IMR-90 (cell line): ENCODE measurements at regions not wholly inside any gene's neighbourhood (a gene's known extent, or its start where the extent isn't known, plus 50 kb on each side); places are given as distances from the start of the nearest gene placed in this dataset.

ENCODE experiments used
- ATAC-seq: fragments of 200-7000 bp; cut with Tn5 transposase; 2 replicates; pipeline ENCODE4 v1.9.1; 2020; ENCODE audit warnings: low read depth, mild to moderate bottlenecking, moderate library complexity
- BruUV-seq: library from RNA; stranded (reverse); fragments of 400-500 nt; replicated peaks from 2 replicates; lab custom pipeline; 2021; lab: Mats Ljungman, UMichigan
- CTCF ChIA-PET: fragments of 300-600 bp; formaldehyde crosslinking; extraction: SDS; loops from one replicate; lab custom pipeline; 2021; ENCODE audit warnings: antibody characterized with exemption; lab: Yijun Ruan, JAX
- POLR2A ChIA-PET: fragments of 300-600 bp; sonication (Branson Sonifier 250); formaldehyde crosslinking; loops from one replicate; lab custom pipeline; 2022; ENCODE audit warnings: antibody characterized with exemption; ENCODE audit not compliant: unreplicated experiment; lab: Charles Lee
- DNase-seq: peaks from one replicate; pipeline ENCODE4 v3.0.0; 2013
- H2AFZ ChIP-seq: replicated peaks from 2 replicates; pipeline ENCODE3; 2013; ENCODE audit warnings: low read length, mild to moderate bottlenecking; ENCODE audit not compliant: poor library complexity
- H2AK5ac ChIP-seq: 2 replicates; pipeline ENCODE4 v1.6.1; 2013; ENCODE audit warnings: low read depth, low read length, inconsistent platforms
- H2AK9ac ChIP-seq: replicated peaks from 2 replicates; pipeline ENCODE3; 2013; ENCODE audit warnings: mild to moderate bottlenecking, low read depth, low read length, moderate library complexity; ENCODE audit not compliant: poor library complexity
- H2BK120ac ChIP-seq: 2 replicates; pipeline ENCODE4 v1.6.1; 2013; ENCODE audit warnings: low read depth, low read length, inconsistent platforms
- H2BK15ac ChIP-seq: 3 replicates; pipeline ENCODE4 v1.6.1; 2013; ENCODE audit warnings: low read depth, low read length, inconsistent platforms
- H2BK20ac ChIP-seq: 2 replicates; pipeline ENCODE4 v1.6.1; 2013; ENCODE audit warnings: low read depth, mild to moderate bottlenecking, inconsistent platforms, low read length, moderate library complexity
- H2BK5ac ChIP-seq: 2 replicates; pipeline ENCODE4 v1.6.1; 2013; ENCODE audit warnings: mild to moderate bottlenecking, low read depth, low read length, inconsistent platforms; ENCODE audit not compliant: poor library complexity, severe bottlenecking
- H3K14ac ChIP-seq: replicated peaks from 2 replicates; pipeline ENCODE4 v1.6.1; 2013; ENCODE audit warnings: low read depth, low read length, inconsistent platforms
- H3K18ac ChIP-seq: 2 replicates; pipeline ENCODE4 v1.6.1; 2013; ENCODE audit warnings: low read depth, low read length, control low read depth
- H3K23ac ChIP-seq: 2 replicates; pipeline ENCODE4 v1.6.1; 2013; ENCODE audit warnings: low read depth, low read length, inconsistent platforms
- H3K27ac ChIP-seq: 2 replicates; pipeline ENCODE4 v1.5.1; 2013; ENCODE audit warnings: mild to moderate bottlenecking, control low read depth, low read length; ENCODE audit not compliant: insufficient read depth
- H3K27me3 ChIP-seq: 2 replicates; pipeline ENCODE4 v1.6.1; 2013; ENCODE audit warnings: low read length; ENCODE audit not compliant: control insufficient read depth, insufficient read depth
- H3K36me3 ChIP-seq: 2 replicates; pipeline ENCODE4 v1.6.1; 2013; ENCODE audit warnings: low read length, mixed read lengths; ENCODE audit not compliant: control insufficient read depth, insufficient read depth
- H3K4ac ChIP-seq: 2 replicates; pipeline ENCODE4 v1.6.1; 2013; ENCODE audit warnings: low read depth, low read length, inconsistent platforms
- H3K4me1 ChIP-seq: 2 replicates; pipeline ENCODE4 v1.6.1; 2013; ENCODE audit warnings: low read length, mixed read lengths; ENCODE audit not compliant: control insufficient read depth, insufficient read depth
- H3K4me2 ChIP-seq: 2 replicates; pipeline ENCODE4 v1.6.1; 2013; ENCODE audit warnings: low read depth, mild to moderate bottlenecking, control low read depth, low read length, moderate library complexity
- H3K4me3 ChIP-seq: 2 replicates; pipeline ENCODE4 v1.5.1; 2013; ENCODE audit warnings: low read depth, mild to moderate bottlenecking, control low read depth, low read length, moderate library complexity; ENCODE audit not compliant: insufficient read depth
- H3K56ac ChIP-seq: 2 replicates; pipeline ENCODE4 v1.6.1; 2013; ENCODE audit warnings: low read length, inconsistent platforms; ENCODE audit not compliant: insufficient read depth; ENCODE audit errors: extremely low read depth
- H3K79me1 ChIP-seq, 2 experiments: 2 replicates each; pipeline ENCODE4 v1.6.1; 2013; ENCODE audit warnings: low read length in 2 of 2, inconsistent platforms in 1 of 2, low read depth in 1 of 2
- H3K9ac ChIP-seq: 2 replicates; pipeline ENCODE4 v1.6.1; 2013; ENCODE audit warnings: low read depth, low read length, control low read depth
- H3K9me1 ChIP-seq: 2 replicates; pipeline ENCODE4 v1.6.1; 2013; ENCODE audit warnings: low read length, inconsistent platforms; ENCODE audit not compliant: insufficient read depth
- H3K9me3 ChIP-seq: 2 replicates; pipeline ENCODE4 v1.6.1; 2013; ENCODE audit warnings: low read length; ENCODE audit not compliant: control insufficient read depth, insufficient read depth
- H4K20me1 ChIP-seq: 2 replicates; pipeline ENCODE4 v1.6.1; 2013; ENCODE audit warnings: low read length, inconsistent platforms; ENCODE audit not compliant: insufficient read depth
- H4K5ac ChIP-seq: 2 replicates; pipeline ENCODE4 v1.6.1; 2013; ENCODE audit warnings: mild to moderate bottlenecking, low read depth, low read length, control low read depth
- H4K8ac ChIP-seq, 2 experiments: 2 replicates each; pipeline ENCODE4 v1.6.1; 2013; ENCODE audit warnings: low read depth in 2 of 2, low read length in 2 of 2, control low read depth in 1 of 2, inconsistent platforms in 1 of 2
- H4K91ac ChIP-seq: 2 replicates; pipeline ENCODE4 v1.6.1; 2013; ENCODE audit warnings: low read depth, low read length, inconsistent platforms; ENCODE audit not compliant: insufficient read depth
- BHLHE40 ChIP-seq: fragments of 150-350 bp; IDR thresholded peaks from 2 replicates; pipeline ENCODE4 v1.6.1; 2016; ENCODE audit warnings: mild to moderate bottlenecking, low read depth, low read length
- CEBPB ChIP-seq: IDR thresholded peaks from 2 replicates; pipeline ENCODE4 v1.6.1; 2012; ENCODE audit warnings: low read depth, low read length, improper control_type of control experiment
- CHD1 ChIP-seq: IDR thresholded peaks from 2 replicates; pipeline ENCODE4 v1.6.1; 2012; ENCODE audit warnings: low read depth, low read length, improper control_type of control experiment
- CTCF ChIP-seq: conservative IDR thresholded peaks from 2 replicates; pipeline ENCODE4 v1.5.1; 2012; ENCODE audit warnings: mild to moderate bottlenecking, low read depth, low read length, improper control_type of control experiment
- FOS ChIP-seq: fragments of 150-350 bp; IDR thresholded peaks from 2 replicates; pipeline ENCODE4 v1.6.1; 2016; ENCODE audit warnings: low read depth, low read length
- MAFK ChIP-seq: IDR thresholded peaks from 2 replicates; pipeline ENCODE4 v1.6.1; 2012; ENCODE audit warnings: low read depth, low read length, improper control_type of control experiment
- MAZ ChIP-seq: IDR thresholded peaks from 2 replicates; pipeline ENCODE4 v1.6.1; 2012; ENCODE audit warnings: low read depth, mild to moderate bottlenecking, low read length, improper control_type of control experiment, moderate library complexity, borderline replicate concordance
- MXI1 ChIP-seq: IDR thresholded peaks from 2 replicates; pipeline ENCODE4 v1.6.1; 2012; ENCODE audit warnings: low read depth, mild to moderate bottlenecking, low read length, moderate library complexity, borderline replicate concordance
- NFE2L2 ChIP-seq: fragments of 150-350 bp; IDR thresholded peaks from 2 replicates; pipeline ENCODE4 v1.6.1; 2016; ENCODE audit warnings: low read depth, mild to moderate bottlenecking, low read length
- POLR2A ChIP-seq: IDR thresholded peaks from 2 replicates; pipeline ENCODE4 v1.6.1; 2012; ENCODE audit warnings: mild to moderate bottlenecking, low read depth, low read length
- RAD21 ChIP-seq: IDR thresholded peaks from 2 replicates; pipeline ENCODE4 v1.6.1; 2012; ENCODE audit warnings: low read length, improper control_type of control experiment
- RCOR1 ChIP-seq: IDR thresholded peaks from 2 replicates; pipeline ENCODE4 v1.6.1; 2012; ENCODE audit warnings: mild to moderate bottlenecking, low read length, improper control_type of control experiment; ENCODE audit not compliant: insufficient replicate concordance
- RFX5 ChIP-seq: IDR thresholded peaks from 2 replicates; pipeline ENCODE4 v1.8.0; 2012; ENCODE audit warnings: low read depth, mild to moderate bottlenecking, low read length, moderate library complexity
- SMC3 ChIP-seq: fragments of 150-350 bp; IDR thresholded peaks from 2 replicates; pipeline ENCODE4 v1.6.1; 2016; ENCODE audit warnings: low read depth, mild to moderate bottlenecking, antibody characterized with exemption, low read length, moderate library complexity
- WGBS, 2 experiments: methylation state at CpG; one replicate each; pipeline versions ENCODE4 v1.1.5 to v1.1.7; 2013; ENCODE audit warnings: missing lambda C conversion rate in 2 of 2; ENCODE audit not compliant: insufficient read length in 1 of 2; ENCODE audit errors: extremely low coverage in 2 of 2; 5-methylcytosine and 5-hydroxymethylcytosine counted together
- dilution Hi-C: fragments of 300-500 bp; cut with HindIII; formaldehyde crosslinking; loops from one replicate; pipeline ENCODE4 v1.14.3; 2018; ENCODE audit warnings: low sequenced_read_pairs; ENCODE audit not compliant: unreplicated experiment
- in situ Hi-C: fragments of 300-500 bp; cut with MboI; formaldehyde crosslinking; loops from 3 replicates; pipeline ENCODE4 v1.14.3; 2019; ENCODE audit warnings: low sequenced_read_pairs, inconsistent platforms, mixed read lengths
- intact Hi-C: fragments of 100-400 bp; cut with micrococcal nuclease; formaldehyde crosslinking; loops from 2 replicates; pipeline ENCODE4 v1.10.0; 2022
- TF ChIP-seq, protein P1 (sequence below): fragments of 150-350 bp; IDR thresholded peaks from 2 replicates; pipeline ENCODE4 v1.6.1; 2017; ENCODE audit warnings: mild to moderate bottlenecking, antibody characterized with exemption, low read length, low read depth
- TF ChIP-seq, protein P2 (sequence below): fragments of 150-350 bp; IDR thresholded peaks from 2 replicates; pipeline ENCODE4 v1.6.1; 2016; ENCODE audit warnings: low read depth, mild to moderate bottlenecking, low read length, moderate library complexity, borderline replicate concordance

DNA sequence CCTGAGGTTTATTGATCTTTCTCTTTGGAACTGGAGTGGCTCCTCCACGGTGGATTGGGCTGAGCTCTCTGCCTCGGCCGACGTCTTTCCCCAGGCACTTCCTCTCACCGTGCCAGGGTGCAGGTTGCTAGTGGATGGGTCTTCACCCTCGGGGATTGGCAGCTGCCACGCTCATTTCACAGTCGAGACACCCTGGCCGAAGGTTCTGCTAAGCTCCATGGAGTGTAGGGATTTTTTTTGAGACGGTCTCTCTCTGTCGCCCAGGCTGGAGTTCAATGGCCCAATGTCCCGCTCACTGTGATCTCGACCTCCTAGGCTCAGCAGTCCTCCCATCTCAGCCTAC lies 280.8 kb downstream of the SEC14L1 start:
- BruUV-seq: no TSS peak
- WGBS, 2 experiments: no CpG with 5 or more reads among the region's 13 CpGs

More for the DNA sequence above, 280.8 kb downstream of the SEC14L1 start:
- Histone ChIP-seq H2BK5ac (peak overlapping the region; percentile 53), H3K27me3 (no peaks in the 10 kb centered on the region), H3K4me1 (peaks cover 60% of the 10 kb centered on the region), H3K14ac (peak overlapping the region; percentile 8; the same call in 1 of the 2 replicates), H2AK5ac (peak overlapping the region; percentile 78), H2BK15ac (peak overlapping the region; percentile 36; the same call in 2 of the 3 replicates), H3K9me1 (peaks cover 37% of the 10 kb centered on the region), H3K9ac (0 out of 2 replicates have a peak overlapping the region, but pooled peaks have one; percentile 11), H3K18ac (peak overlapping the region; percentile 56; the same call in 1 of the 2 replicates), H3K4me3 (no peak overlapping the region), H2BK120ac (peak overlapping the region; percentile 45), H4K5ac (peak overlapping the region; percentile 42), H3K4me2 (peak overlapping the region; percentile 47; the same call in 1 of the 2 replicates), H2AFZ (no peak overlapping the region), H3K36me3 (peaks cover 8% of the 10 kb centered on the region; the same call in 1 of the 2 replicates), H3K9me3 (no peaks in the 10 kb centered on the region), H4K91ac (peak overlapping the region; percentile 23), H2AK9ac (peak overlapping the region; percentile 55), H4K8ac (peak overlapping the region; percentile 9 to 59; a peak in 3 of 4 replicates), H2BK20ac (peak overlapping the region; percentile 64), H3K27ac (peak overlapping the region; percentile 68), H4K20me1 (peaks cover 77% of the 10 kb centered on the region), H3K23ac (peak overlapping the region; percentile 15; the same call in 1 of the 2 replicates), H3K4ac (peak overlapping the region; percentile 85), H3K79me1 (peaks cover 28 to 90% of the 10 kb centered on the region in 2 experiments), H3K56ac (no peak overlapping the region)
- TF ChIP-seq, protein P1, sequence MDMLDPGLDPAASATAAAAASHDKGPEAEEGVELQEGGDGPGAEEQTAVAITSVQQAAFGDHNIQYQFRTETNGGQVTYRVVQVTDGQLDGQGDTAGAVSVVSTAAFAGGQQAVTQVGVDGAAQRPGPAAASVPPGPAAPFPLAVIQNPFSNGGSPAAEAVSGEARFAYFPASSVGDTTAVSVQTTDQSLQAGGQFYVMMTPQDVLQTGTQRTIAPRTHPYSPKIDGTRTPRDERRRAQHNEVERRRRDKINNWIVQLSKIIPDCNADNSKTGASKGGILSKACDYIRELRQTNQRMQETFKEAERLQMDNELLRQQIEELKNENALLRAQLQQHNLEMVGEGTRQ: no peak
- TF ChIP-seq SMC3 (no peak), NFE2L2 (no peak), BHLHE40 (no peak), RCOR1 (no peak), MXI1 (no peak), CEBPB (no peak), CHD1 (no peak), RAD21 (no peak), CTCF (no peak), MAZ (no peak), FOS (no peak), MAFK (no peak), RFX5 (no peak), POLR2A (no peak)
- TF ChIP-seq, protein P2, sequence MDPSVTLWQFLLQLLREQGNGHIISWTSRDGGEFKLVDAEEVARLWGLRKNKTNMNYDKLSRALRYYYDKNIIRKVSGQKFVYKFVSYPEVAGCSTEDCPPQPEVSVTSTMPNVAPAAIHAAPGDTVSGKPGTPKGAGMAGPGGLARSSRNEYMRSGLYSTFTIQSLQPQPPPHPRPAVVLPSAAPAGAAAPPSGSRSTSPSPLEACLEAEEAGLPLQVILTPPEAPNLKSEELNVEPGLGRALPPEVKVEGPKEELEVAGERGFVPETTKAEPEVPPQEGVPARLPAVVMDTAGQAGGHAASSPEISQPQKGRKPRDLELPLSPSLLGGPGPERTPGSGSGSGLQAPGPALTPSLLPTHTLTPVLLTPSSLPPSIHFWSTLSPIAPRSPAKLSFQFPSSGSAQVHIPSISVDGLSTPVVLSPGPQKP: no peak
- DNase-seq (no peak), ATAC-seq (no peak)
- ChIA-PET CTCF (interaction anchor here (1.7 kb wide), 1 partner anchor 8 kb away, joined by 4 read pairs; no protein-coding TSS in a partner anchor), POLR2A (interaction anchor here (1.0 kb wide), 1 partner anchor 537 kb away, joined by 3 read pairs; the partner anchor contains the start of gene TNRC6C)
- dilution Hi-C loops (no loop called here), intact Hi-C loops (no loop called here), in situ Hi-C loops (loop anchor here (5.0 kb wide), 1 partner anchor 44 kb away; no protein-coding TSS in a partner anchor)
